ENCODE measurements at regions not wholly inside any gene's neighbourhood (a gene's known extent, or its start where the extent isn't known, plus 50 kb on each side); places are given as distances from the start of the nearest gene placed in this dataset.

- no peak for TF ChIP-seq TBP (IDR thresholded peaks at IDR 0.05; ENCODE audit: low read depth, low read length)
- no peak for TF ChIP-seq CBX8 (IDR thresholded peaks at IDR 0.05; ENCODE audit: borderline replicate concordance, low read depth, low read length)
- TF ChIP-seq EGR1 (IDR thresholded peaks at IDR 0.05; ENCODE audit: borderline replicate concordance, low read depth, low read length): no peak
- TF ChIP-seq BRCA1 (IDR thresholded peaks at IDR 0.05; ENCODE audit: low read depth, low read length): no peak
- no peak for TF ChIP-seq EZH2 (IDR thresholded peaks at IDR 0.05; ENCODE audit: low read depth, low read length, severe bottlenecking)
Measured at GRCh38 chr3:89656388-89656787, 549.0 kb downstream of the EPHA3 start (continued).

Data from H1 (cell line).